ENCODE measurements at regions not wholly inside any gene's neighbourhood (a gene's known extent, or its start where the extent isn't known, plus 50 kb on each side); places are given as distances from the start of the nearest gene placed in this dataset.

GRCh38 chr15:23514484-23514883 lies 51.0 kb upstream of the MKRN3 start:
- H3K9me3 Mint-ChIP-seq (ENCODE audit: unreplicated experiment), result no peaks in the 10 kb centered on the region
- no peak for DNase-seq
- H3K27ac Mint-ChIP-seq (ENCODE audit: unreplicated experiment), result no peak overlapping the region
- no peak for TF ChIP-seq CTCF (IDR thresholded peaks at IDR 0.05; ENCODE audit: partially characterized antibody, unreplicated experiment)
- H3K36me3 Mint-ChIP-seq (ENCODE audit: unreplicated experiment), result no peaks in the 10 kb centered on the region
- no peak overlapping the region for H3K4me3 Mint-ChIP-seq (ENCODE audit: unreplicated experiment)
- no peaks in the 10 kb centered on the region for H3K4me1 Mint-ChIP-seq (ENCODE audit: low read depth, unreplicated experiment)
- no peaks in the 10 kb centered on the region for H3K27me3 Mint-ChIP-seq (ENCODE audit: unreplicated experiment)

- Mint-ChIP-seq H3K4me3 (ENCODE audit: unreplicated experiment) (no peak overlapping the region), H3K4me1 (ENCODE audit: low read depth, unreplicated experiment) (peaks cover 6% of the 10 kb centered on the region), H3K9me3 (ENCODE audit: unreplicated experiment) (no peaks in the 10 kb centered on the region), H3K27ac (ENCODE audit: unreplicated experiment) (no peak overlapping the region), H3K36me3 (ENCODE audit: unreplicated experiment) (peaks cover 4% of the 10 kb centered on the region), H3K27me3 (ENCODE audit: unreplicated experiment) (no peaks in the 10 kb centered on the region)
- TF ChIP-seq CTCF (IDR thresholded peaks at IDR 0.05; ENCODE audit: partially characterized antibody, unreplicated experiment), result no peak
- no peak for DNase-seq
Observed at GRCh38 chr15:23506762-23507161, 58.7 kb upstream of the MKRN3 start.

GRCh38 chr15:23503980-23504379 lies 56.9 kb upstream of the GOLGA6L2 start:
- peaks cover 6% of the 10 kb centered on the region for H3K4me1 Mint-ChIP-seq (ENCODE audit: low read depth, unreplicated experiment)
- no peak for TF ChIP-seq CTCF (IDR thresholded peaks at IDR 0.05; ENCODE audit: partially characterized antibody, unreplicated experiment)
- no peak for DNase-seq
- peak overlapping the region; percentile 3 for H3K4me3 Mint-ChIP-seq (ENCODE audit: unreplicated experiment)
- peaks cover 3% of the 10 kb centered on the region for H3K27me3 Mint-ChIP-seq (ENCODE audit: unreplicated experiment)
- H3K36me3 Mint-ChIP-seq (ENCODE audit: unreplicated experiment), result peaks cover 4% of the 10 kb centered on the region
- no peak overlapping the region for H3K27ac Mint-ChIP-seq (ENCODE audit: unreplicated experiment)
- H3K9me3 Mint-ChIP-seq (ENCODE audit: unreplicated experiment), result no peaks in the 10 kb centered on the region

- Mint-ChIP-seq H3K4me3 (ENCODE audit: unreplicated experiment) (no peak overlapping the region), H3K9me3 (ENCODE audit: unreplicated experiment) (no peaks in the 10 kb centered on the region), H3K36me3 (ENCODE audit: unreplicated experiment) (peaks cover 4% of the 10 kb centered on the region), H3K27me3 (ENCODE audit: unreplicated experiment) (peaks cover 3% of the 10 kb centered on the region), H3K27ac (ENCODE audit: unreplicated experiment) (no peak overlapping the region), H3K4me1 (ENCODE audit: low read depth, unreplicated experiment) (peaks cover 6% of the 10 kb centered on the region)
- TF ChIP-seq CTCF (IDR thresholded peaks at IDR 0.05; ENCODE audit: partially characterized antibody, unreplicated experiment), result no peak
- no peak for DNase-seq
Observed at GRCh38 chr15:23503576-23503975, 56.5 kb upstream of the GOLGA6L2 start.

GRCh38 chr15:23497710-23498111 lies 50.7 kb upstream of the GOLGA6L2 start:
- no peak overlapping the region for H3K4me3 Mint-ChIP-seq (ENCODE audit: unreplicated experiment)
- H3K9me3 Mint-ChIP-seq (ENCODE audit: unreplicated experiment), result no peaks in the 10 kb centered on the region
- H3K27ac Mint-ChIP-seq (ENCODE audit: unreplicated experiment), result no peak overlapping the region
- H3K36me3 Mint-ChIP-seq (ENCODE audit: unreplicated experiment), result no peaks in the 10 kb centered on the region
- peak; percentile 72 for TF ChIP-seq CTCF (IDR thresholded peaks at IDR 0.05; ENCODE audit: partially characterized antibody, unreplicated experiment)
- peak; percentile 18 for DNase-seq
- peaks cover 6% of the 10 kb centered on the region for H3K4me1 Mint-ChIP-seq (ENCODE audit: low read depth, unreplicated experiment)
- H3K27me3 Mint-ChIP-seq (ENCODE audit: unreplicated experiment), result peaks cover 3% of the 10 kb centered on the region

Measured in glutamatergic neuron (in vitro differentiated cells).